ENCODE measurements at regions not wholly inside any gene's neighbourhood (a gene's known extent, or its start where the extent isn't known, plus 50 kb on each side); places are given as distances from the start of the nearest gene placed in this dataset.

DNA sequence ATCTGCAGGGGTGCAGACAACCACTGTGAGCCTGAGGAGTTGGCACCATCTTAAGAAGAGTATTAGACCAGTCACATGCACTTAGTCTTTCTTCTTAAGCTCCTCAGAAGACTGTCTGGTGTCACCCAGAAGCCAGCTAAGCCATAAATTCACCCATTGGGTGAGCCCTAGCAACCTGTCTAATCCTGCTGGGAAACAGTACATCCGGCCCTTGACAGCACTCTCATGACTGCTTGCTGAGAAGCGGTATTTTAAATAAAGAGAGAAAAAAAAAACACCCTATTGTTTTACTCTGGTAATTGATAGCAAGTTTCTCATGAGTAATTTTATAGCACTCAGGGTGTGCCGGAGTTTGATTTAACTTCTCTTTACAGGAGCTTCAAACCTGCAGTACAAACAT is 134.7 kb downstream of the SOX9 start:
- no peak for DNase-seq (ENCODE audit: low spot score)
- H3K36me3 ChIP-seq (ENCODE audit: control insufficient read depth in 4 of 4, insufficient read depth in 3 of 4, low read depth in 1 of 4, low read length in 3 of 4) = no peaks in the 10 kb centered on the region
- H3K27me3 ChIP-seq (ENCODE audit: control insufficient read depth in 4 of 4, insufficient read depth in 4 of 4, low read length in 3 of 4) = peaks cover 0 to 3% (median 0%) of the 10 kb centered on the region in 4 donors
- H3K4me1 ChIP-seq (ENCODE audit: control insufficient read depth in 4 of 4, insufficient read depth in 4 of 4, low read length in 3 of 4) = no peaks in the 10 kb centered on the region
- no peaks in the 10 kb centered on the region for H3K9me3 ChIP-seq (ENCODE audit: control insufficient read depth in 4 of 4, low read length in 3 of 4)
- H3K9ac ChIP-seq (ENCODE audit: low read depth in 1 of 2, low read length in 2 of 2) = no peak overlapping the region
- WGBS = 82% methylated on average over 3 of the region's 3 CpGs
- no peak overlapping the region for H3K4me3 ChIP-seq (ENCODE audit: low read depth in 1 of 3, low read length in 3 of 3)
- no peak for TF ChIP-seq EGR1 (IDR thresholded peaks at IDR 0.05; ENCODE audit: low read depth in 2 of 2)
- TF ChIP-seq, protein P1, sequence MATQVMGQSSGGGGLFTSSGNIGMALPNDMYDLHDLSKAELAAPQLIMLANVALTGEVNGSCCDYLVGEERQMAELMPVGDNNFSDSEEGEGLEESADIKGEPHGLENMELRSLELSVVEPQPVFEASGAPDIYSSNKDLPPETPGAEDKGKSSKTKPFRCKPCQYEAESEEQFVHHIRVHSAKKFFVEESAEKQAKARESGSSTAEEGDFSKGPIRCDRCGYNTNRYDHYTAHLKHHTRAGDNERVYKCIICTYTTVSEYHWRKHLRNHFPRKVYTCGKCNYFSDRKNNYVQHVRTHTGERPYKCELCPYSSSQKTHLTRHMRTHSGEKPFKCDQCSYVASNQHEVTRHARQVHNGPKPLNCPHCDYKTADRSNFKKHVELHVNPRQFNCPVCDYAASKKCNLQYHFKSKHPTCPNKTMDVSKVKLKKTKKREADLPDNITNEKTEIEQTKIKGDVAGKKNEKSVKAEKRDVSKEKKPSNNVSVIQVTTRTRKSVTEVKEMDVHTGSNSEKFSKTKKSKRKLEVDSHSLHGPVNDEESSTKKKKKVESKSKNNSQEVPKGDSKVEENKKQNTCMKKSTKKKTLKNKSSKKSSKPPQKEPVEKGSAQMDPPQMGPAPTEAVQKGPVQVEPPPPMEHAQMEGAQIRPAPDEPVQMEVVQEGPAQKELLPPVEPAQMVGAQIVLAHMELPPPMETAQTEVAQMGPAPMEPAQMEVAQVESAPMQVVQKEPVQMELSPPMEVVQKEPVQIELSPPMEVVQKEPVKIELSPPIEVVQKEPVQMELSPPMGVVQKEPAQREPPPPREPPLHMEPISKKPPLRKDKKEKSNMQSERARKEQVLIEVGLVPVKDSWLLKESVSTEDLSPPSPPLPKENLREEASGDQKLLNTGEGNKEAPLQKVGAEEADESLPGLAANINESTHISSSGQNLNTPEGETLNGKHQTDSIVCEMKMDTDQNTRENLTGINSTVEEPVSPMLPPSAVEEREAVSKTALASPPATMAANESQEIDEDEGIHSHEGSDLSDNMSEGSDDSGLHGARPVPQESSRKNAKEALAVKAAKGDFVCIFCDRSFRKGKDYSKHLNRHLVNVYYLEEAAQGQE (IDR thresholded peaks at IDR 0.05) = no peak
- TF ChIP-seq TAF1 (conservative IDR thresholded peaks at IDR 0.05) = no peak
- TF ChIP-seq GABPA (IDR thresholded peaks at IDR 0.05 in 1 of 2, conservative IDR thresholded peaks at IDR 0.05 in 1 of 2) = no peak
- TF ChIP-seq YY1 (IDR thresholded peaks at IDR 0.05) = no peak
- TF ChIP-seq, protein P2, sequence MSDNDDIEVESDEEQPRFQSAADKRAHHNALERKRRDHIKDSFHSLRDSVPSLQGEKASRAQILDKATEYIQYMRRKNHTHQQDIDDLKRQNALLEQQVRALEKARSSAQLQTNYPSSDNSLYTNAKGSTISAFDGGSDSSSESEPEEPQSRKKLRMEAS (IDR thresholded peaks at IDR 0.05) = no peak
- TF ChIP-seq HNF4G (IDR thresholded peaks at IDR 0.05) = no peak
- no peak for TF ChIP-seq FOXA2 (IDR thresholded peaks at IDR 0.05)
- no peak for TF ChIP-seq RXRA (IDR thresholded peaks at IDR 0.05)
- no peak for TF ChIP-seq RAD21 (IDR thresholded peaks at IDR 0.05)
- TF ChIP-seq SP1 (IDR thresholded peaks at IDR 0.05) = no peak
- TF ChIP-seq CTCF (IDR thresholded peaks at IDR 0.05; ENCODE audit: low read depth, low read length, missing input control) = no peak
- TF ChIP-seq ATF3 (IDR thresholded peaks at IDR 0.05) = no peak
- no peak for TF ChIP-seq NR2F2 (IDR thresholded peaks at IDR 0.05)
- TF ChIP-seq ZBTB33 (IDR thresholded peaks at IDR 0.05) = no peak
- no peak for TF ChIP-seq JUND (IDR thresholded peaks at IDR 0.05)
- TF ChIP-seq FOXA1 (IDR thresholded peaks at IDR 0.05) = no peak
- no peak for TF ChIP-seq HNF4A (conservative IDR thresholded peaks at IDR 0.05)
- H3K27ac ChIP-seq (ENCODE audit: low read depth in 1 of 2, low read length in 2 of 2) = no peak overlapping the region

All from liver (tissue), 8 donors.